GM12878 (cell line): ENCODE measurements at regions not wholly inside any gene's neighbourhood (a gene's known extent, or its start where the extent isn't known, plus 50 kb on each side); places are given as distances from the start of the nearest gene placed in this dataset.

Source experiments
- ATAC-seq: fragments of 200-7000 bp; cut with Tn5 transposase; 3 replicates; pipeline ENCODE4 v1.9.1; 2020; ENCODE audit warnings: mild to moderate bottlenecking, moderate library complexity
- BruUV-seq: library from RNA; stranded (reverse); fragments of 400-500 nt; replicated peaks from 2 replicates; lab custom pipeline; 2021; lab: Mats Ljungman, UMichigan
- CTCF ChIA-PET: fragments of 300-600 bp; sonication (Branson Sonifier 250); formaldehyde crosslinking; extraction: SDS; loops from one replicate; lab custom pipeline; 2021; ENCODE audit warnings: inconsistent platforms; lab: Yijun Ruan, JAX
- POLR2A ChIA-PET: fragments of 350-600 bp; formaldehyde crosslinking; extraction: SDS; loops from one replicate; lab custom pipeline; 2021; ENCODE audit warnings: inconsistent platforms; lab: Charles Lee
- RAD21 ChIA-PET: fragments of 300-600 bp; sonication (Branson Sonifier 250); formaldehyde crosslinking; loops from one replicate; lab custom pipeline; 2023; ENCODE audit warnings: antibody characterized with exemption; ENCODE audit not compliant: unreplicated experiment; lab: Charles Lee
- SMC1A ChIA-PET: fragments of 300-600 bp; sonication (Branson Sonifier 250); formaldehyde crosslinking; loops from one replicate; lab custom pipeline; 2023; ENCODE audit not compliant: unreplicated experiment, uncharacterized antibody; lab: Charles Lee
- DNase-seq: peaks from one replicate; pipeline ENCODE4 v3.0.0-alpha.2; 2011; ENCODE audit warnings: low read depth, low spot score
- FAIRE-seq: peaks from 3 replicates; lab custom pipeline; 2011; peaks lifted over from hg19 to GRCh38; lab: Jason Lieb, UNC
- H2AFZ ChIP-seq: 2 replicates; pipeline ENCODE4 v1.6.0; 2011; ENCODE audit warnings: low read depth, low read length, control low read depth; ENCODE audit not compliant: control insufficient read depth
- H3K27ac ChIP-seq: 2 replicates; pipeline ENCODE4 v1.5.1; 2011; ENCODE audit warnings: control low read depth; ENCODE audit not compliant: control insufficient read depth, insufficient read depth
- H3K27me3 ChIP-seq, 2 experiments: replicated peaks in 1 of 2; 2 replicates each; pipeline versions ENCODE4 v1.6.0 to v1.6.1; 2011; ENCODE audit warnings: low read length in 1 of 2; ENCODE audit not compliant: control insufficient read depth in 2 of 2, insufficient read depth in 2 of 2
- H3K36me3 ChIP-seq, 2 experiments: 2 replicates each; pipeline ENCODE4 v1.5.1; 2011; ENCODE audit warnings: low read length in 1 of 2; ENCODE audit not compliant: control insufficient read depth in 2 of 2, insufficient read depth in 2 of 2
- H3K4me1 ChIP-seq: 2 replicates; pipeline ENCODE4 v1.6.1; 2011; ENCODE audit warnings: mild to moderate bottlenecking, low read length, moderate library complexity, mixed read lengths; ENCODE audit not compliant: control insufficient read depth, insufficient read depth
- H3K4me2 ChIP-seq: 2 replicates; pipeline ENCODE4 v1.6.0; 2011; ENCODE audit warnings: control low read depth; ENCODE audit not compliant: control insufficient read depth, insufficient read depth
- H3K4me3 ChIP-seq: fragments of 200-600 bp; sonication (generic); 2 replicates; pipeline ENCODE4 v1.5.1; 2016
- H3K79me2 ChIP-seq: 2 replicates; pipeline ENCODE4 v1.6.0; 2011; ENCODE audit warnings: low read length; ENCODE audit not compliant: control insufficient read depth, insufficient read depth
- H3K9ac ChIP-seq: 2 replicates; pipeline ENCODE4 v1.8.0; 2011; ENCODE audit warnings: low read length, control low read depth, mixed read lengths; ENCODE audit not compliant: control insufficient read depth, insufficient read depth
- H3K9me3 ChIP-seq: replicated peaks from 3 replicates; pipeline ENCODE4 v1.5.1; 2011; ENCODE audit warnings: mild to moderate bottlenecking, low read length; ENCODE audit not compliant: control insufficient read depth, insufficient read depth
- H4K20me1 ChIP-seq: 2 replicates; pipeline ENCODE4 v1.6.0; 2011; ENCODE audit not compliant: control insufficient read depth, insufficient read depth
- BCLAF1 ChIP-seq: fragments of 450-650 bp; IDR thresholded peaks from 2 replicates; pipeline ENCODE4 v1.6.1; 2017; ENCODE audit warnings: antibody characterized with exemption, mild to moderate bottlenecking, moderate library complexity
- FOXM1 ChIP-seq: IDR thresholded peaks from 2 replicates; pipeline ENCODE4 v1.6.1; 2012; ENCODE audit warnings: low read depth, mild to moderate bottlenecking, inconsistent platforms, low read length, moderate library complexity
- IRF4 ChIP-seq: IDR thresholded peaks from 2 replicates; pipeline ENCODE4 v1.6.1; 2011; ENCODE audit warnings: low read depth, low read length
- JUNB ChIP-seq: IDR thresholded peaks from 2 replicates; pipeline ENCODE4 v1.6.1; 2016; ENCODE audit warnings: antibody characterized with exemption, mild to moderate bottlenecking
- SP1 ChIP-seq: IDR thresholded peaks from one replicate; pipeline ENCODE4 v1.6.1; 2011; ENCODE audit warnings: low read depth, low read length
- TAF1 ChIP-seq: IDR thresholded peaks from 2 replicates; pipeline ENCODE4 v1.6.1; 2011; ENCODE audit warnings: mild to moderate bottlenecking, low read depth, low read length, borderline replicate concordance
- TCF7 ChIP-seq: IDR thresholded peaks from 2 replicates; pipeline ENCODE4 v1.6.1; 2014; ENCODE audit warnings: antibody characterized with exemption, borderline replicate concordance
- ZNF592 ChIP-seq: fragments of 450-650 bp; IDR thresholded peaks from 2 replicates; pipeline ENCODE4 v1.6.1; 2017; ENCODE audit warnings: mild to moderate bottlenecking, moderate library complexity
- ZNF622 ChIP-seq: fragments of 450-650 bp; IDR thresholded peaks from 2 replicates; pipeline ENCODE4 v1.6.1; 2017; ENCODE audit warnings: mild to moderate bottlenecking, inconsistent platforms
- WGBS: methylation state at CpG from one replicate; pipeline ENCODE4 v1.1.6; 2016; ENCODE audit warnings: low lambda C conversion rate; ENCODE audit not compliant: insufficient replicate concordance, insufficient coverage; ENCODE audit errors: missing lambda C conversion rate; 5-methylcytosine and 5-hydroxymethylcytosine counted together
- in situ Hi-C: fragments of 300-500 bp; cut with MboI; formaldehyde crosslinking; loops from 9 replicates; pipeline ENCODE4 v1.14.3; 2018; ENCODE audit warnings: mixed read lengths
- intact Hi-C: fragments of 100-400 bp; cut with micrococcal nuclease; formaldehyde crosslinking; loops from one replicate; pipeline ENCODE4 v1.14.2; 2022; ENCODE audit not compliant: unreplicated experiment
- TF ChIP-seq, protein P1 (sequence below): fragments of 450-650 bp; IDR thresholded peaks from 2 replicates; pipeline ENCODE4 v1.6.1; 2017; ENCODE audit warnings: borderline replicate concordance

DNA sequence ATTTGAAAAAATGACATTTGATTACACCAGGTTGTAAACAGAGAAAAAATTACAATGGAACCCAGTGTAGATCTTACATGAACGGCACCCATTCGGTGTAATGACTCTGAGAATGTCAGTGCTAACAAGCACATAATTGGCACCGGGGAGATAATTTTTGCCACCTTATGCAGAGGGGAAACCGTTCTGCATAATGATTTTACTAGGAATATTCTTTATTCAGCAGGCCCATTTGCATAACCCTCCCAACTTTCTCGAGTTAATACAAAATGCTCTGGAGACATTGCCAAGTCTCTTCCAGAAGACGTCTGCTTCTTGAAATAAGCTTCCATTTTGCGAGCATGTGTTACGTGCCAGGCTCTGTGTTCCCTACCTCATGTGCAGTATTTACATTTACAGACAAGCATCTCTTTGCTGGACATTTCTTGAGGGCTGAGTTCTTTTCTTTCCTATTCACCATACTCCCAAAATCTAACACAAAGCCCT, 275.8 kb downstream of the MIAT start:
- ChIA-PET CTCF (no interaction called here), SMC1A (interaction anchor here (0.7 kb wide), 1 partner anchor 1541 kb away, joined by 3 read pairs; no protein-coding TSS in a partner anchor), RAD21 (no interaction called here), POLR2A (no interaction called here)
- Histone ChIP-seq H3K9me3 (no peaks in the 10 kb centered on the region; the same call in 2 of the 3 replicates), H3K4me2 (no peak overlapping the region), H3K79me2 (no peaks in the 10 kb centered on the region), H3K27ac (no peak overlapping the region), H3K4me1 (no peaks in the 10 kb centered on the region), H3K27me3 (no peaks in the 10 kb centered on the region; a peak in 1 of 4 replicates), H4K20me1 (no peaks in the 10 kb centered on the region), H2AFZ (no peak overlapping the region), H3K36me3 (no peaks in the 10 kb centered on the region), H3K4me3 (no peak overlapping the region), H3K9ac (no peak overlapping the region)
- no TSS peak for BruUV-seq
- in situ Hi-C loops = no loop called here
- intact Hi-C loops = no loop called here
- 53% methylated on average over 8 of the region's 8 CpGs for WGBS
- FAIRE-seq (no peak), ATAC-seq (no peak), DNase-seq (no peak)
- TF ChIP-seq ZNF622 = no peak
- TF ChIP-seq IRF4 = no peak
- no peak for TF ChIP-seq TAF1
- TF ChIP-seq TCF7 = no peak
- TF ChIP-seq FOXM1 = no peak
- TF ChIP-seq, protein P1, sequence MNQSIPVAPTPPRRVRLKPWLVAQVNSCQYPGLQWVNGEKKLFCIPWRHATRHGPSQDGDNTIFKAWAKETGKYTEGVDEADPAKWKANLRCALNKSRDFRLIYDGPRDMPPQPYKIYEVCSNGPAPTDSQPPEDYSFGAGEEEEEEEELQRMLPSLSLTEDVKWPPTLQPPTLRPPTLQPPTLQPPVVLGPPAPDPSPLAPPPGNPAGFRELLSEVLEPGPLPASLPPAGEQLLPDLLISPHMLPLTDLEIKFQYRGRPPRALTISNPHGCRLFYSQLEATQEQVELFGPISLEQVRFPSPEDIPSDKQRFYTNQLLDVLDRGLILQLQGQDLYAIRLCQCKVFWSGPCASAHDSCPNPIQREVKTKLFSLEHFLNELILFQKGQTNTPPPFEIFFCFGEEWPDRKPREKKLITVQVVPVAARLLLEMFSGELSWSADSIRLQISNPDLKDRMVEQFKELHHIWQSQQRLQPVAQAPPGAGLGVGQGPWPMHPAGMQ = no peak

GRCh38 chr22:26937213-26937612, 279.8 kb downstream of the MIAT start:
- FAIRE-seq (no peak), DNase-seq (no peak), ATAC-seq (no peak)
- Histone ChIP-seq H3K27ac (no peak overlapping the region), H4K20me1 (no peaks in the 10 kb centered on the region), H3K4me2 (no peak overlapping the region), H2AFZ (no peak overlapping the region), H3K36me3 (no peaks in the 10 kb centered on the region), H3K79me2 (no peaks in the 10 kb centered on the region), H3K4me1 (no peaks in the 10 kb centered on the region), H3K27me3 (no peaks in the 10 kb centered on the region; a peak in 1 of 4 replicates), H3K4me3 (no peak overlapping the region), H3K9me3 (no peaks in the 10 kb centered on the region; the same call in 2 of the 3 replicates), H3K9ac (no peak overlapping the region)
- ChIA-PET POLR2A (no interaction called here), CTCF (interaction anchor here (1.1 kb wide), 1 partner anchor 11 kb away, joined by 3 read pairs; no protein-coding TSS in a partner anchor), RAD21 (no interaction called here), SMC1A (no interaction called here)
- intact Hi-C loops (no loop called here), in situ Hi-C loops (no loop called here)
- BruUV-seq = no TSS peak
- 20% methylated on average over 5 of the region's 5 CpGs for WGBS
- TF ChIP-seq ZNF592 = no peak
- TF ChIP-seq JUNB = no peak
- TF ChIP-seq BCLAF1 = no peak
- TF ChIP-seq SP1 = no peak
